GM21515 (cell line): ENCODE measurements at regions not wholly inside any gene's neighbourhood (a gene's known extent, or its start where the extent isn't known, plus 50 kb on each side); places are given as distances from the start of the nearest gene placed in this dataset.

Experiments used
- ATAC-seq: cut with Tn5 transposase; IDR thresholded peaks from one replicate; pipeline ENCODE4 v1.9.1; 2021; ENCODE audit not compliant: unreplicated experiment

DNA sequence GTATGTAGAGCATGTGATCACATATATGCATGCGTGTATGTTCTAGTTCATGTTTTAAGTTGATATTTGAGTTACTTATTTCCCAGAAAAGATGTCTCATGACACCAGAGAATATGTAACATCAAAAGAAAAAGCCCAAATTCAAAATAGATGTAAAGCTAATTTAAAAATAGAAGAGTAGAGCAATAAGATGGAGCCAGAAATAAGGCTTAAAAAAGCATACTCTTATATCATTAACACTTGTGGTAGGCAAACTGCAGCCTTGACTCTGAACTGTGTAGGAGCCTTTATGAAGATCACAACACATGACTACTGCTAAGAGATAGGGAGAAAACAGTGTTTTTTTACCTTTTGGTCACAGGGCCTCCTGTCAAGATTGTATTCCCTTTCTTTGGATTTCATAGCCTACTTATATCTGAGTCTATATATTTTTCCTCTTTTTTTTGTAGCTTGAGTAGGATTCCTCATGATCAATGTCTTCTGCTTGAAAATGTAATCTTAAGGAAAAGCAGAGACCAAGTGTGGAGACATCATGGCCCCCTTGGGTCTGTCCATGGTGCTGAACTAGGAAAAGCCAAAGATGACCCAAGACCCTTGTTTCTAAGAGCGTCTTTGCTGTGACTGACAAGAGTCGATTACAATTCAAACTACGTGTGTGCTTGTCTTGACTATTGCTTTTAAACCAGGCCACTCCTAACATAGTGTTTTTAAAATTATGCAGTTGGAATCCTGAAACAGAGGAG, 390.4 kb downstream of the SHISA9 start:
- ATAC-seq: no peak

DNA sequence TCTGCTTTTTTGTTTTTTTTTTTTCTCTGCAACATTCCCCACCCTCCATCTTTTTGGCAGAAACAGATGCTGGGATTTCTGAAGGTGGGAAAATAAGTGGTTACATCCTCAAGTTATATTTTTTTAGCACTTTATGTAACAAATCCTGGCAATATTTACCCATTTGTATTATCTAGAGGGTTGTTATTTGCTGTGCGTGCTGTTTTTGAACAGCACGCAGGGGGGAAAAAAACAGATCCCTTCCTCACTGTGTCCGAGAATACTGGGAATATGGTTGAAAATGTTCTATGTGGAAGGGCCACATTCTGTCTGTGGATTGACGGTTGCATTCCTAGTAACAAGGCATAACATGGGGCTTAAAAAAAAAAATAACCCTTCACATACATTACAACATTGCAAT, 394.8 kb downstream of the SHISA9 start:
- ATAC-seq: no peak

DNA sequence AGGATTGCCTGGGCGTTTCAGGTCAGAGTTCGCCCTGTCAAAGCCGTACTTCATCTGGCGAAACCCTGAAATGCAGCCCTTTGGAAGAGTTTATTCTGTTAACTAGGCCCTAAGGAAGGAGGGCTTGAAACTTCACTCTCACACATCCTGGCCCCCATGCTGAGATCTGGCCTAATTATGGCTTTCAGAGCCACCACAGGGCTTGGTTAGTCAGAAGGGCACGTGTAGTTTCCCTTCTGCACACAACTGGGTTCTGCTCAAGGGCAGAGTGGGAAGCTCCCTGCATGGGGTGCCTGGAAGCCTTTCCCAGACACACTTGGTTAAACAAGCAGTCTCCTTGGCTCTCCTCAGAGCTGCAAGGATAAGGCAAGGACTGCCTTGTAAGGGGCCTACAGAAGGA, 397.3 kb downstream of the SHISA9 start:
- no peak for ATAC-seq

DNA sequence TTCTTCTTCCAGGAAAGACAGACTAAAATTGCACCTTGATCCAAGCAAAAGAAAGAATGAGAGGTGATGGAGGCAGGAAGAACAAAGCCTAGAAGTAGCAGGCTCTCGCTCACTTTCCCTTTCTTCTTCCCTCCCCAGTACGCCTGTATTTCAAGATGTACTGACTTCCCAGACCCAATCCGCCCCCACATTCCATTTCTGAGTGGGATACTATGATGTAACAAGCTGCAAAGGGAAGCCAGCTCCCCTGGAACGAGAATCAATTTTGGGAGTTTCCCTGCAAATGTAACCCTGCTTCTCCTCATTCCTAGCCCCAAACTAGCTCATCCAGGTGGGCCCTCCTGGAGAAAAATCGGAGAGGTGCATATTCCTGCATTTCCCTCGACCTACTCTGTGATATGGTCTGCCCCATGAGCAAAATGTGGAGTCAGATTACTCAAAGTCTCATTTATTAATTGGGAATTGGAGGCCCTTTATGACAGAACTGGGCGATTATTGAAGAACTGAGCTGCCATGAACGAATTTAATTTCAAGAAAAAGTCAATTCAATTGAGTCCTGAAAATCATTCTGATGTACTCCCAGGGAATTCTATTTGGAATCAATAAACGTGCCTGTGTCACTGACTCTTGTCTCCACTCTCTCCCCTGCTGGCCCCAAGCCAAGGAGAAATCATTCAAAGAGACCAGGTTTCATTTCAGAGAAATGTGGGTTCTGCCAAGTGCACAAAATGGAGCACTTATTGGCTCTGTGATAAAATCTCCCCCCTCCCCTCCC, 398.9 kb downstream of the SHISA9 start:
- no peak for ATAC-seq

DNA sequence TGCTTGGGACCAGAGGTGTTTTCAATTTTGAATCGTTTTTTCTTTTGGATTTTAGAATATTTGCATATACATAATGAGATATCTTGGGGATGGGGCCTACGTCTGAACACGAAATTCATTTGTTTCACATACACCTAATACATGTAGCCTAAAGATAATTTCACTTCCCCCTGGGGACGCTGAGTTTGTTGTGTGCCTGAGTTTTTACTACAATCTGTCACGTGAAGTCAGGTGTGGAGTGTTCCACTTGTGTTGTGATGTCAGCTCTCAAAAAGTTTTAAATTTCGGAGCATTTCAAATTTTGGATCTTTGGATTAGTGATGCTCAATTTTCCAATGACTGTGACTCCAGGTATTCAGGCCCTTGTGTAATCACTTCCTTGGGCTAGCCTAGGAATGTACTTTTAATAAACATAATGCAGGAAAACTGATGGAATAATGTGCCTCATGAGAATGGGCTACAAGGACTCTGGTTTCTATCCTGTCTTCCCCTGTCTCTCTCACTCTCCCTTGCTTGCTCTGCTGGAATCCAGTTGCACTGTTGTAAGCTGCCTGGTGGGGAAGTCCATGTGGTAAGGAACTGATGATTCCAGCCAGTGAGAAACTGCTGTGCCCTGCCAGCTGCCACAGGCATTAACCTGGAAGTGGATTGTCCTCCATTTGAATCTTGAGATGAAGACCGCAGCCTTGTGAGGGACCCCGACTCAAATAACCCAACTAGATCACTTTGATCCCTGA, 403.8 kb downstream of the SHISA9 start:
- ATAC-seq: no peak

DNA sequence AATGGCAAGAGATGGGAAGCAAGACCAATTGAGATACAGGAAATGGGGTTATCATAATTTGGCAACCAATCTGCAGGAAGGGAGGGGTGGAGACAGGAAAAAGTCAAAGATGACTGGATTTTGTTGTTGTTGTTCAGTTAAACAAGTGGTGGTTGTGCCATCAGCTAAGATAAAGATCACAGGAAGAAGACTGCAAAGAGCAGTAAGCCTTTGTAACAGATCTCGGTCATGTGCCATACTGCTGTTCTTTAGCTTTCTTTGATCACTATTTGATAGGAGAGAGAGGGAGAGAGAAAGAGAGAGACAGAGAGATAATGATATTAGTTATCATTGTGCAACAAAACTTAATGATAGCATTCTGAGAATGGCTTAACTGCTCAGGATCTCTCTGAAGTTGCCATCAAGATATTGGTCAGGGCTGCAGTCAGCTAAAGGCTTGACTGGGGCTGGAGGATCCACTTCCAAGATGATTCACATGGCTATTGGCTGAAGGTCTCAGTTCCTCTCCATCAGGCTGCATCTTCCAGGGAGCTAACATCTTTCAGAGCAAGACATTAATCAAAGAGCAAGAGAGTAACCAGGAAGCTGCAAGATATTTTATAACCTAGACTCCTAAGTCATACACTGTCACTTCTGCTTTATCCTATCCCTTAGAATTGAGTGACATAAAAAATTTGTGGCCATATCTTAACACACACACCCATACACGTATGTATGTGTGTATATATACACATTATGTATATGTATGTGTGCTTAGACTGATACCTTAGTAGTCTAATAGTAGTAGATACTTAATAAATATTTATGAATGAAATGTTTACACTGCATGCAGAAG, 405.0 kb downstream of the SHISA9 start:
- ATAC-seq: no peak

DNA sequence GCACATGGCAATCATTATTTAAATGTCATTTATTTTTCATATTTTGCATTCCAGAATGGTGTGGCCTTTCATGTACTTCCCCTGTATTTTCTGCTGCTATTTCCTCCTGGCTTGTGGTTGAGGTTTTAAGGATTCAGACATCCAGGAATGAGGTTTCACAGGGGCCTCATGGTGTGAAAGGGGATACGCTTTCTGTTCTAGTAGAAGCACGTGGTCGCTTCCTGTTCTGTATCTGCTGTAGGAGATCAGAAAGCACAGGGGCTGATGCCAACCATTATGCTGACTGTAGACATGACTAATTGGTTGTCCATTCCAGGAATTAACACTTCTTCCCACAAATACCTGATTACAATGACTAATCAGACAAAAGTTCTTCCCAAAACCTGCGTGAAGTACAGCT, 405.9 kb downstream of the SHISA9 start:
- no peak for ATAC-seq

DNA sequence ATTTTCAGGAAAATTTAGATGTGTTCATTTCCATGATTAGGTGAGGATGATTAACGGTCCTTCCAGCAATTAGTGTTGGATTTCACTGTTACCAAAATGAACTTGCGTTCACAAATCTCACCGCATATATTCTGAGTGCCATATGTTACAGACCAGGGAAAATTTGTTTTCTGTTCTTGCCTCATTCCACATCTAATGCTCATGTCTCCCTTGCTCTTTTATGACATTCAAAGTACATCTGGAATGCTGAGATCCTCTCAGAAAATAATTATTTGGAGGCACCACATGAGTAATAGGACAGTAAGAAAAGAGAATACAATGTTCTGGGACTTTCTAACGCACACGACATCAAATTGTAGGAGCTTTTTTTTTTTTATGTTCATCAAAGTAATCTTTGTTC, 406.5 kb downstream of the SHISA9 start:
- ATAC-seq: no peak

DNA sequence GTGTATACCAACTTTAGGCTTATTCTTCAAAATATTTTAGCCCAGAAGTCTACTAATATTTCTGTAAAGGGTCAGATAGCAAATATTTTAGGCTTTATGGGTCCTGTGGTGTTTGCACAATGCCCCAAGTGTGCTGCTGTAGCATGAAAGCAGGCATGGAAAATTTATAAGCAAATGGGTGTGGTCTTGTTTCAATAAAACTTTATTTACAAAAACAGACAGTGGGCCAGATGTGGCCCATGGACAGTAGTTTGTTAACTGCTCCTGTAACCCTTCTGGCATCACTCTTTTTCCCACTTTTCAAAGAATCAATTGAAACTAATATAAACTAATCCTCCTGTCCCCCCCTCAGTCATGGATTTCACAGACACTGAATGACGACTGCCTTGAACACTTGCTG, 410.7 kb downstream of the SHISA9 start:
- ATAC-seq: no peak

DNA sequence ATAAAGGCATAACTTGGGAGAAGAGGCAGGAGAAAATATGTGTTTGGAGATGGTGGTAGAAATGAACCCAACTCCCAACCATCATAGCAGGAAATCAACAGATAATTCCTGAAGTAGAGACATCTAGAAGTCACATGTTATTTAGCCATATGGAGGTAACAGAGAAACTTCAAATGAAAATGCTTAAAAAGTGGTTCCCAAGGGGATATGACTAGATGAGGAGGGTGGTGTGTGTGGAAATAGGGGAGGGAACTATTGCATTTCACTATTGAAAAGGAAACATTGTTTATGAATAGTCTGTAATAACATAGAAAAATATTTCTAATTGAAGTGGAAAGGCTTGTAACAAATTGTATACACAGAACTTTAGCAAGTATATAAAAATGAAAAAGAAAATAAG, 412.0 kb downstream of the SHISA9 start:
- ATAC-seq: no peak

DNA sequence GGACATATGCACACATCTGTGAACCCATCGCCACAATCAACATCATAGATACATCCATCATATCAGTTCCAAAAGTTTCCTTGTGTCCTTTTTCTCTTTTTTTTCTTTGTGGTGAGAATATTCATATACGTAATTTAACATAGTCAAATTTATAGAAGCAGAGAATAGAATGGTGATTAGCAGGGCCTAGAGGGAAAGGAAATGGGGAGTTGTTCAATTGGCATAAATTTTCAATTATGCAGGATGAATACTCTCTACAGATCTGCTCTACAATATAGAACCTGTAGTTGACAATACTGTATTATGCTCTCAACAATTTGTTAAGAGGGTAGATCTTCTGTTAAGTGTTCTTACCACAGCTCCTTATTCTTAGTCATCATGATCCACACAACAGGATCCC, 413.2 kb downstream of the SHISA9 start:
- ATAC-seq: no peak

DNA sequence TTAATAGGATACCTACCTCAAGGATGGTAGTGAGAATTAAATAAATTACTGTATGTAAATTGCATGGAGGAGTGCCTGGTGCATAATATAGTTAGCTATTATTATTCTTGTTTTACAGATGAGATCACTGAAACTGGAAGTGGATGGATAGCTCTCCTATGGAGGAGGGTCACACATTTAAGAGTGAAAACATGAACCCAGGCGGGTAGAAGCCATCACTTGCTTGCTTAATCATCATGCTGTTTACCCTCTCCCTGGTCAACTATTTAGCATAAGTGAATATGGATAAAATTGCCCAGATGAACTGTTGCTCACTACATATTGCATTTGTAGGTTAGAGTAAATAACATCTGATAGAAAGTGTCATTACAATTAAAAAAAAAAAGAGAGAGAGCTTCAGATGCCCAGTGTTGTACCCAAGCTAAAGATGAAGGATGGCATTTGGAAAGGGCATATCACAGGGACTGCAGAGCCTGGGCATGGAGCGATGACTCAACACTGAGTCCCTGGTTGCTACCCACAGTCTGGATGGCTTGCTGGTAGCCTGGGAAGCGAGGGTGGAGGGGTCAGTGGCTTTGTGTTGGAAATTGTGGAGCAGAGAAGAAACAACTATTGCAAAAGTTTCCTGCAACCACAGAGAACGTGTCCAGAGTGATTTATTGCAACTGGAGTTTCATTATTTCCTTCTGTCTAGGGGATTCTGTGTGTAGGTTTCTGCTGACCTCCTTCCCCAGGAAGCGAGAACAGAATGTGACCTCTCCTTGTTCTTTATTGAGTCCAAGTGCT, 414.4 kb downstream of the SHISA9 start:
- no peak for ATAC-seq

DNA sequence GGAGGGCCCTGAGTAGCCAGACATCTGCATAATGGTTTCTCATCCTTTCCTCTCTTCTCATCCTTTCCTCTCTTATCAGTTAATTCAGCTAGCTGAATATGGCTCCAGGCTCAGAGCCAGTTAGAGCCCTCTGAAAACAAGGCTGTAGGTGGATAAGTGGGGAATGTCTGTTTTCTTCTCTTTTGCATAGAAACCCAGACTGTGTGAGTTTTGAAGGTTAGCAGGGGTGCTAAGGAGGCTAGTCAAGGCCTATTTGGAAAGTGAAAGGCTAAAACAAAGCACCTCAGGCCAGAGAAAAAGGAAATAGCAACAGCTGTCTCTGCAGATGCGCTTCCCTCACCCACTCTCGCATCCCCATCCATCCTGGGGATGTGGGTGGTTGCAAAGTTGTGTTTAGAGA, 420.9 kb downstream of the SHISA9 start:
- ATAC-seq: no peak

DNA sequence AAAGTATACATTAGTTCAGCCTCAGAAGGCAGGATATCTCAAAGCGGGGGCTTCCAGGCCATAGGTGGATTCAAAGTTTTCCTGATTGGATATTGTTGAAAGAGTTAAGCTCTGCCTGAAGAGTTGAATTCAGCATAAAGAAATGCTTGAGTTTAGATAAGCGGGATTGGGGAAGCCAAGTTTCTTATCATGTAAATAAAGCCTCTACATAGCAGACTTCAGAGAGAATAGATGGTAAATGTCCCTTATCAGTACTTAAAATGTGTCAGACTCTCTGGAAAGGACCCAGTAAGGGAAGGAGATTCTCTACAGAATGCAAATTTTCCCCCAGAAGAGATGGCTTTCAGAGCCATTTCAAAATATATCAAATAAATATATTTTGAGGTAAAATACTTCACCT, 423.5 kb downstream of the SHISA9 start:
- no peak for ATAC-seq

DNA sequence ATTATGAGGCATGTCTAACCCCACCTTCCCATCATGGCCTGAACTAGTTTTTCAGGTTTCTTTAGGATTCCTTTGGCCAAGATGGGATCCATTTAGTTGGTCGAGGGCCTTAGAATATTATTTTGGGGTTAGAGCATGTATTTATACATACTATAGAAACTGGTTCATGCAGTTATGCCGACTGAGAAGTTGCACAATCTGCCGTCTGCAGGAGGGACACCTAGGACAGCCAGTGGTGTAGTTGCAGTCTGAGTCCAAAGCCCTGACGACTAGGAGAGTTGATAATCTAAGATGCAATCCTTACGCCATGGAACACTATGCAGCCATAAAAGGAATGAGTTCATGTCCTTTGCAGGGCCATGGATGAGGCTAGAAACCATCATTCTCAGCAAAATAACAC, 424.0 kb downstream of the SHISA9 start:
- no peak for ATAC-seq

DNA sequence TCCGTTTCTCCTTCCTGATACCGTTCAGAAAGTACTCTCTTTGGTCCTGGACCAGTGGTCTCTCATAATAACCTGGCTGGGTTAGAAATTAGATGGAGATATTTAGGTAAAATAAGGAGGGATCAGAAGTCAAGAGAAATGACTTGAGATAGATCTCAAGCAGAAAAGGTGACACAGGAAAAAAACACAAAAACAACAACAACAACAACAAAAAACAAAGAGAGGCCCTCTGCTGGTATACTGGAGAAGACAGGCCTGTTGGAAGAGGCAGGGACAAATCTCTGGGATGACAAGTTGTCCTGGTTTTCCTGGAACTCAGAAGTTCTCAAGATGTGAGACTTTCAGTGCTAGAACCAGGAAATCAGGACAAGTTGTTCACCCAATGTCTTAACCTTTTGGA, 430.5 kb downstream of the SHISA9 start:
- no peak for ATAC-seq

DNA sequence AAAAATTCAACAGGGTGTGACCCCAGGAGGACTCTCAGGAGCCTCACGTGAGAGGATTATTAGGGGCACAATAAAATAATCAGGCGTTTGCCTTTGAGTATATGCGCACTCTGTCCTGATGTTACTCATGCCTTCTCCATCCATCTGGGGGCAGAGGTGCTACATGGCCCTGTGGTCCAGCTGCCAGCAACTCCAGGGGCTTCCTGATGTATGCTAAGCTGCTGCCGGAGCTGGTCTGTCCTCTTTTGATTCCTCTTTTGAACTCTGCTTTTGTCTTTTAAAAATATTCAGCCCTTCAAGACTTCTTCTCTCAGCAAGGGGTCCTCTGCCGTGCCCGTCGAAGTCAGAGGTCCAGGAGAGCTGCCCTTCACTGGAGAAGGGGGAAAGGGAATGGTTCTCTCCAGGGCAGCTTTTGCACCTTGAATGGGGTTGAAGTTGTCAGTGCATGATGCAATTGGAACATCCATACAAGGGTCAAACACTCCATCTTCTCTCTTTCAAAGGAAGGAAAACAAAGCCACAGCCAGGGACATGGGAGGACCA, 431.4 kb downstream of the SHISA9 start:
- ATAC-seq: no peak

DNA sequence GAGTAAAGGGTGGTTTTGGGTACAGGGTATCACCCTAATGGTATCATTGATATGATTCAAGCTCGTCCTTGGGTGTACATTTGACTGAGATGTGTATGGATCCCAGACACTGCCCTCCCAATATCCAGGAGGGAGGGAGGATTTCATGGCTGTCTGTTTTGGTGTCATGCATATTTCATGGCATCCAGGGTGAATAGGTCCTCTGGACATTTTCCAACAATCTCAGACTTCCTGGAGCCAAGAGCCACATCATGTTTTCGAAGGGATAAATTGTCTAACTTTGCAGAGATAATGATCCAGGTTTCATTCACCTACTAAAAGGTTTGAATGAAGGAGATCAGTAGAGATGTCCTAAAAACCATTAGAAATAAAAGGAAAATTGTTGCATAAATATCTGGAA, 431.9 kb downstream of the SHISA9 start:
- ATAC-seq: no peak

DNA sequence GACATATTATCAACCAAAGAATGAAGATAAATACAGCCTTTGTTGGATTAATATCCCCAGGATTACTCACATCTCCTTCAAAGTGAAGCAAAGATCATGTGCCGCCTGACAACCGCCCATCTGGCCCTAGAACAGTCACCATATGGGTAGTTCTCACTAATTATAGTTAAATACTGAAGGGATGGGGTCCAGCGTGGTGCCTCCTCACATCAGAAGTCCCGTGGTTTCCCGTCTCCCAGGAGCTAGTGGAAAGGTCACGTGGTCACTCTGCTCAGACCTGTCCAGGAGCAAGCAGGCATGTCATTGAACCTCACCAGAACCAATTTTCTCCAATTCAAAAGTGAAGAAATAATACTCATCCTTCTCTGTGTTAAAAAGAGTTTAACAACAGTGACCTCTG, 434.5 kb downstream of the SHISA9 start:
- ATAC-seq: no peak

DNA sequence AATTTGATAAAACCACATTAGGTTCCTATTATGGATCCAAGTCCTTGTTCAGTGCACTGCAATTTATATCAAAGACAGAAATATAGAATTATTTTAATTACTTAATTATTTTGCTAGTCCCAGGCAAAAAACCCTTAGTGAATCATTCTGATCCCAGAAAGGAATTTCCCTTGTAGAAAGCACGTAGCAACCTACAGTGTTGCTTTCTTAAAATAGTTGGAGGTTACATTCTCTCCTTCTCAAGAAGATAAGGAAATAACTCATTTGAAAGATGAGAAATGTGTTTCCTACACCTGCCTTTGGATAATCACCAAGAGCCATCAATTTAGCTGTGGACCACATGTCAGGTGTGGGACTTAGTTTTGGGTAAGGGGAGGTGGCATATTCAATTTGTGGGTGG, 434.9 kb downstream of the SHISA9 start:
- no peak for ATAC-seq
